H1 (cell line): ENCODE measurements at regions not wholly inside any gene's neighbourhood (a gene's known extent, or its start where the extent isn't known, plus 50 kb on each side); places are given as distances from the start of the nearest gene placed in this dataset.

ENCODE experiments used
- ASH2L ChIP-seq: fragments of 200-600, 300-600 bp; sonication (generic); IDR thresholded peaks from one replicate; pipeline ENCODE4 v1.7.1; 2017; ENCODE audit warnings: low read length
- CEBPB ChIP-seq: IDR thresholded peaks from 2 replicates; pipeline ENCODE4 v1.6.1; 2012; ENCODE audit warnings: low read depth, low read length
- CHD7 ChIP-seq: fragments of 300-600 bp; sonication (generic); IDR thresholded peaks from 2 replicates; pipeline ENCODE4 v1.7.1; 2012; ENCODE audit warnings: low read length, moderate library complexity, mild to moderate bottlenecking, inconsistent platforms; ENCODE audit not compliant: insufficient replicate concordance
- CTCF ChIP-seq, 3 experiments: IDR thresholded peaks; 1 replicate in 2 of 3; 2 replicates in 1 of 3; pipeline versions ENCODE4 v1.5.1 to v1.6.1; 2011; ENCODE audit warnings: low read length in 3 of 3, mild to moderate bottlenecking in 3 of 3, inconsistent platforms in 2 of 3, low read depth in 1 of 3, moderate library complexity in 1 of 3; ENCODE audit not compliant: insufficient read depth in 1 of 3; ENCODE audit errors: control extremely low read depth in 1 of 3
- EP300 ChIP-seq, 2 experiments: IDR thresholded peaks; 1 replicate in 1 of 2; 2 replicates in 1 of 2; pipeline ENCODE4 v1.6.1; 2011 to 2012; ENCODE audit warnings: low read depth in 2 of 2, low read length in 2 of 2, mild to moderate bottlenecking in 2 of 2, borderline replicate concordance in 1 of 2, inconsistent platforms in 1 of 2, moderate library complexity in 1 of 2
- EZH2 ChIP-seq: fragments of 200-600 bp; sonication (generic); IDR thresholded peaks from 2 replicates; pipeline ENCODE4 v1.7.1; 2012; ENCODE audit warnings: low read depth, mild to moderate bottlenecking, moderate library complexity, low read length, inconsistent platforms; ENCODE audit not compliant: severe bottlenecking
- GABPA ChIP-seq: IDR thresholded peaks from 2 replicates; pipeline ENCODE4 v1.6.1; 2011; ENCODE audit warnings: mild to moderate bottlenecking, low read length, moderate library complexity, borderline replicate concordance; ENCODE audit not compliant: insufficient read depth
- HDAC2 ChIP-seq, 2 experiments: fragments of 300-600 bp in 1 of 2; sonication (generic) in 1 of 2; IDR thresholded peaks; 2 replicates each; pipeline ENCODE4 v1.6.1; 2011 to 2012; ENCODE audit warnings: low read depth in 2 of 2, low read length in 2 of 2, mild to moderate bottlenecking in 2 of 2, moderate library complexity in 2 of 2, borderline replicate concordance in 1 of 2, inconsistent platforms in 1 of 2
- JUND ChIP-seq: IDR thresholded peaks from 2 replicates; pipeline ENCODE4 v1.6.1; 2011; ENCODE audit warnings: mild to moderate bottlenecking, improper control_type of control experiment, low read length
- POLR2A ChIP-seq, 2 experiments: IDR thresholded peaks; 1 replicate in 1 of 2; 2 replicates in 1 of 2; pipeline ENCODE4 v1.6.1; 2011; ENCODE audit warnings: low read depth in 2 of 2, low read length in 2 of 2, mild to moderate bottlenecking in 2 of 2; ENCODE audit errors: control extremely low read depth in 1 of 2
- SP2 ChIP-seq: IDR thresholded peaks from 2 replicates; pipeline ENCODE4 v1.6.1; 2012; ENCODE audit warnings: mild to moderate bottlenecking, low read length, inconsistent platforms
- TCF12 ChIP-seq: IDR thresholded peaks from 2 replicates; pipeline ENCODE4 v1.6.1; 2011; ENCODE audit warnings: low read depth, mild to moderate bottlenecking, low read length
- ZNF274 ChIP-seq: IDR thresholded peaks from 2 replicates; pipeline ENCODE4 v1.7.0; 2012; ENCODE audit warnings: low read length, borderline replicate concordance; ENCODE audit errors: extremely low read depth

- no peak for TF ChIP-seq TCF12
- no peak for TF ChIP-seq EZH2
- TF ChIP-seq JUND = no peak
- TF ChIP-seq CEBPB = no peak
- TF ChIP-seq SP2 = no peak
- TF ChIP-seq CTCF (IDR thresholded peaks at IDR 0.05; ENCODE audit: control extremely low read depth in 1 of 3, insufficient read depth in 1 of 3, low read depth in 1 of 3, low read length in 3 of 3) = no peak
- no peak for TF ChIP-seq ZNF274
- TF ChIP-seq GABPA = no peak
- TF ChIP-seq CHD7 = no peak
- no peak for TF ChIP-seq ASH2L
- no peak for TF ChIP-seq POLR2A (IDR thresholded peaks at IDR 0.05; ENCODE audit: control extremely low read depth in 1 of 2, low read depth in 2 of 2, low read length in 2 of 2)
- no peak for TF ChIP-seq HDAC2 (IDR thresholded peaks at IDR 0.05; ENCODE audit: borderline replicate concordance in 1 of 2, low read depth in 2 of 2, low read length in 2 of 2)
- no peak for TF ChIP-seq EP300 (IDR thresholded peaks at IDR 0.05; ENCODE audit: borderline replicate concordance in 1 of 2, low read depth in 2 of 2, low read length in 2 of 2)
Observed at GRCh38 chr3:15977090-15977489, 179.3 kb upstream of the ANKRD28 start.
